HG03571 (cell line): ENCODE measurements at regions not wholly inside any gene's neighbourhood (a gene's known extent, or its start where the extent isn't known, plus 50 kb on each side); places are given as distances from the start of the nearest gene placed in this dataset.

Experiments
- ATAC-seq: cut with Tn5 transposase; IDR thresholded peaks from one replicate; pipeline ENCODE4 v1.9.1; 2021; ENCODE audit not compliant: unreplicated experiment

DNA sequence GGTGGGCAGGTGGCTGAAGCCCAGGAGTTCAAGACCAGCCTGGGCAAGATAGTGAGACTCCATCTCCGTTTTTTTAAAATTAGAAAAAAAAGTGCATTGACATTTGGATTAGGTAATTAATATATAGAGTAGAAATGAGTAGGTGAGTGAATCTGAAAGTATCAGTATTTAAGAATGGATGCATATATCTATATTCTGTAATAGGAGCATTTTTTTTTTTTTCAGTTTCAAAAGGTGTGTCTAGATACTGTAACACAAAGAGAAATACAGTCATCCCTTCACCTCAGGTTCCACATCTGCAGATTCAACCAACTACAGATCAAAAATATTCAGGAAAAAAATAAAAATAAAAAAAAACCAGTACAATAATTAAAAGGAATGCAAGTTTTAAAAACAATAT lies 50.8 kb downstream of the RBM27 start:
- ATAC-seq, result no peak

DNA sequence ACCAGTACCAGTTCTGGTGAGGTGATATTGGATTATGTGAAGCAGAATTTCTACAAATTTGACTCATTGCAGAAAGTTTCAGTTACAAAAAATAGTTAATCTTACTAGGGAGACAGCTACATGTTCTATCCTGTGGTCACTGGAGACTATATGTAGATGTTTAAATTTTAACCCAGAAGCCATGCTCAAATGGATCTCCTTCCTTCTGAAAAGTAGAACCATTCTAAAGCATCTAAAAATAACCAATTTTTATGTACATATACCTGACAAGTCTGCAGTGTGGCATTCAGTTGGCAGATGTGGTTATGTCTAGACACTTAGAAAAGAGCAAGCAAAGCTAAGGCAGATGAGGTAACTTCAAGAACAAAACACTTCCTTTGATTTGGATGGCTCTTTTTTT lies 65.5 kb upstream of the POU4F3 start:
- ATAC-seq, result peak; percentile 87

- no peak for ATAC-seq
These were observed 55.3 kb upstream of the POU4F3 start for GRCh38 chr5:146283344-146283761.

DNA sequence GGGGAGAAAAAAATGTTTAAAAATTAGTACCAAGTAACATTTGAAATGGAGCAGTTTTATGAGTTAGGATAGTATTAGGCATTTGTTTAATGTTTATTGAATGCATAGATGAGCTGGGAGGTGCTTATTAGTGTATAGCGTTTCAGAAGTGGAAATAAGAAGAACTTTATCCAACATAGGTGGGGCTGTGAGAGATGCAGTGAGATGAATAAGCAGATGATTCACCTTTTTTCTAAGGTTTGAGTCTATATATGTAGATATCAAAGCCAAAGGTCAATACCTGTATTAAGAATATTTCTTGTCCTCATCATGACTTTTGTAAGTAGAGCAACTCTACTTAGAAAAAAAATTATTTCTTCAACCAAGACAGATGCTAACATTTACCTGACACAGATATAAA lies 54.6 kb upstream of the POU4F3 start:
- no peak for ATAC-seq
